Upper lobe of left lung (tissue), 6 donors: ENCODE measurements at regions not wholly inside any gene's neighbourhood (a gene's known extent, or its start where the extent isn't known, plus 50 kb on each side); places are given as distances from the start of the nearest gene placed in this dataset.

ENCODE experiments used
- ATAC-seq, 2 donors: fragments of 200-7000 bp; cut with Tn5 transposase; one replicate each; pipeline ENCODE4 v1.9.1; 2022; ENCODE audit warnings: mild to moderate bottlenecking in 2 of 2, moderate library complexity in 2 of 2; ENCODE audit not compliant: low FRiP score in 2 of 2
- DNase-seq, 2 donors: peaks; one replicate each; pipeline ENCODE4 v3.0.0-alpha.2; 2019 to 2020
- H3K27ac ChIP-seq, 4 donors: fragments of 200-600 bp; sonication (generic); one replicate each; pipeline ENCODE4 v1.5.1; 2016 to 2019
- H3K27me3 ChIP-seq, 4 donors: fragments of 200-600 bp; sonication (generic); one replicate each; pipeline ENCODE4 v1.5.1; 2017 to 2019
- H3K36me3 ChIP-seq, 4 donors: fragments of 200-600 bp; sonication (generic); one replicate each; pipeline ENCODE4 v1.5.1; 2016 to 2019
- H3K4me1 ChIP-seq, 4 donors: fragments of 200-600 bp; sonication (generic); one replicate each; pipeline ENCODE4 v1.5.1; 2018 to 2019
- H3K4me3 ChIP-seq, 4 donors: fragments of 200-600 bp; sonication (generic); one replicate each; pipeline ENCODE4 v1.5.1; 2017 to 2019; ENCODE audit warnings: mild to moderate bottlenecking in 2 of 4, moderate library complexity in 1 of 4
- H3K9me3 ChIP-seq, 4 donors: fragments of 200-600 bp; sonication (generic); one replicate each; pipeline ENCODE4 v1.5.1; 2018 to 2019
- CTCF ChIP-seq, 6 experiments: fragments of 450-650 bp in 4 of 6; fragments of 200-600 bp in 2 of 6; sonication (generic) in 2 of 6; IDR thresholded peaks; one replicate each; pipeline ENCODE4 v1.5.1; 2016 to 2019; ENCODE audit warnings: antibody characterized with exemption in 6 of 6
- EP300 ChIP-seq, 4 donors: sonication (generic); formaldehyde crosslinking; IDR thresholded peaks; one replicate each; pipeline ENCODE4 v1.5.1; 2017; ENCODE audit warnings: antibody characterized with exemption in 4 of 4, control low read depth in 2 of 4
- POLR2A ChIP-seq, 4 donors: fragments of 450-650 bp; IDR thresholded peaks; one replicate each; pipeline ENCODE4 v1.5.1; 2016 to 2017; ENCODE audit warnings: antibody characterized with exemption in 4 of 4, mild to moderate bottlenecking in 2 of 4
- POLR2AphosphoS5 ChIP-seq, 2 donors: sonication (generic); formaldehyde crosslinking; IDR thresholded peaks; one replicate each; pipeline ENCODE4 v1.5.1; 2017; ENCODE audit warnings: antibody characterized with exemption in 2 of 2
- WGBS, 2 donors: methylation state at CpG; one replicate each; pipeline ENCODE4 v1.1.5; 2017 to 2018; 5-methylcytosine and 5-hydroxymethylcytosine counted together
- donor health status: DM: no; HTN: no; CAD: no; lungs with moderate emphysema.
- donor health status: DM: no; HTN: yes; CAD: no; lungs with severe emphysema.

DNA sequence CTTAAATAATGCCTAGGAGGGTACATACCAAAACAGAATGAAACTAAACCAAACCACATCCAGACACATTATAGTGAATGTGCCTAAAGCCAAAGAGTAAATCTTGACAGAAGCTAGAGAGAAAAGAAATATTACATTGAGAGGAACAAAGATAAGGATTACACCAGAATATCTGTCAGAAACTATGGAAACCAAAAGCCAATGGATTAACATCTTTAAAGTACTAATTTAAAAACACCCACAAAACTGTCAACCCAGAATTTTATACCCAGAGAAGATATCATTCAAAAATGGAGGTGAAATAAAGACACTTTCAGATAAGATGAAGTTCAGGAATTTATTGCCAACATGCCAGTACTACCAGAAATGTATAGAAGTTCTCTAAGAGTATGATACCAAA, 198.5 kb upstream of the ZEB2 start:
- DNase-seq: no peak
- Histone ChIP-seq H3K4me1 (no peaks in the 10 kb centered on the region), H3K4me3 (no peak overlapping the region), H3K9me3 (peaks cover 0 to 14% (median 6%) of the 10 kb centered on the region in 4 donors), H3K27ac (no peak overlapping the region), H3K27me3 (no peaks in the 10 kb centered on the region), H3K36me3 (no peaks in the 10 kb centered on the region)
- TF ChIP-seq POLR2A (IDR thresholded peaks at IDR 0.05) (no peak), EP300 (IDR thresholded peaks at IDR 0.05) (no peak), CTCF (IDR thresholded peaks at IDR 0.05) (no peak), POLR2AphosphoS5 (IDR thresholded peaks at IDR 0.05) (no peak)
- ATAC-seq: no peak

- WGBS, 2 donors: 85 to 91% methylated on average over 3 of the region's 3 CpGs
- peaks cover 0 to 14% (median 6%) of the 10 kb centered on the region in 4 donors for H3K9me3 ChIP-seq
- TF ChIP-seq POLR2A (IDR thresholded peaks at IDR 0.05): no peak
- no peak for TF ChIP-seq POLR2AphosphoS5 (IDR thresholded peaks at IDR 0.05)
- no peak for TF ChIP-seq CTCF (IDR thresholded peaks at IDR 0.05)
- no peak for TF ChIP-seq EP300 (IDR thresholded peaks at IDR 0.05)
- H3K4me3 ChIP-seq: no peak overlapping the region
- no peaks in the 10 kb centered on the region for H3K36me3 ChIP-seq
- no peak overlapping the region for H3K27ac ChIP-seq
- ATAC-seq (no peak), DNase-seq (no peak)
- no peaks in the 10 kb centered on the region for H3K27me3 ChIP-seq
- H3K4me1 ChIP-seq: peaks cover 0 to 4% (median 0%) of the 10 kb centered on the region in 4 donors
These were observed 196.1 kb upstream of the ZEB2 start for GRCh38 chr2:144715992-144716391.

DNA sequence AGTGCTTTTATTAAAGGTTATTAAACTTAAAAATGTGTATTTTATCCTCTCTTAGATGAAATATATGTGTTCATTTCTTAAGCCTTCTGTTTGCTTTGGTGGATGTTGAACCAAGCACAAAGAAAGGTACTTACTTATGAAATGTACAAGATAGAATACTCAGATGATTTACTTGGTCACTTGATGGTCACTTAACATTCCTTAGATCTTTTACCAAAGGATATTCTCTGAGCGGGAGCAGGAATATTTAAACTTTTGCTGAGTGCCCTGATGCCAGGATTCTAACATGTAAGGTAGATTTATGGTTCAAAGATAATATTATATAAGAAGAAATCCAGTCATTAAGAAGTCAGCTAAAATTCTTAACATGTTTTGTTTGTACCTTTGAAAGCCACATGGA, 193.5 kb upstream of the ZEB2 start:
- Histone ChIP-seq H3K9me3 (peaks cover 0 to 11% (median 4%) of the 10 kb centered on the region in 4 donors), H3K27ac (no peak overlapping the region), H3K4me1 (peaks cover 0 to 4% (median 0%) of the 10 kb centered on the region in 4 donors), H3K36me3 (no peaks in the 10 kb centered on the region), H3K4me3 (no peak overlapping the region), H3K27me3 (no peaks in the 10 kb centered on the region)
- DNase-seq: no peak
- TF ChIP-seq CTCF (IDR thresholded peaks at IDR 0.05) (no peak), POLR2AphosphoS5 (IDR thresholded peaks at IDR 0.05) (no peak), POLR2A (IDR thresholded peaks at IDR 0.05) (no peak), EP300 (IDR thresholded peaks at IDR 0.05) (no peak)
- ATAC-seq: no peak
- 56 to 64% methylated on average over 1 of the region's 1 CpG for WGBS, 2 donors

DNA sequence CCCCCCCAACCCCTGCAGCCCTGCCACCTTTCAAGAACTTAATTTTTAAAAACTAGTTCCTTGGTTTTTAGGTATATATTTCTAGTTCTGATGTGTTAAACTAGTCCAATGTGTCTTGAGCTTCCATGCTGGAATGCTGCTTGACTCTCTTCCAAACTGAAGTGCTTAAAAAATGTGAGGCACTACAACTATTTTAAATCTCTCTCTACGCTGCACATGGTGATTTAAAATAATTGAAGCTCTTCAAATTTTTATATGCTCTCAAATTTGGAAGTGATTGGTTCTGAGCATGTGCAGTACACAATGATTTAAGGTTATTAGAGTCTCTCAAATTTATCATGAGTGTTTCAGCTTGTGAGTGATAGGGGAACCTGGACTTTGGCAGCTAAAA, 192.6 kb upstream of the ZEB2 start:
- no peaks in the 10 kb centered on the region for H3K27me3 ChIP-seq
- no peaks in the 10 kb centered on the region for H3K36me3 ChIP-seq
- H3K4me1 ChIP-seq: peaks cover 0 to 4% (median 0%) of the 10 kb centered on the region in 4 donors
- DNase-seq: no peak
- no peak for ATAC-seq
- TF ChIP-seq EP300 (IDR thresholded peaks at IDR 0.05): no peak
- TF ChIP-seq CTCF (IDR thresholded peaks at IDR 0.05): no peak
- no peak for TF ChIP-seq POLR2A (IDR thresholded peaks at IDR 0.05)
- no peak for TF ChIP-seq POLR2AphosphoS5 (IDR thresholded peaks at IDR 0.05)
- 52 to 71% methylated on average over 1 of the region's 1 CpG for WGBS, 2 donors
- H3K4me3 ChIP-seq: no peak overlapping the region
- no peak overlapping the region for H3K27ac ChIP-seq
- H3K9me3 ChIP-seq: peaks cover 0 to 2% (median 0%) of the 10 kb centered on the region in 4 donors
